HG03558 (cell line): ENCODE measurements at regions not wholly inside any gene's neighbourhood (a gene's known extent, or its start where the extent isn't known, plus 50 kb on each side); places are given as distances from the start of the nearest gene placed in this dataset.
"Not testable (repeated sequence)": the region's sequence is repeated elsewhere in the genome, so short reads cannot be mapped to it uniquely, and the experiment has no call there.

Experiments used
- ATAC-seq: cut with Tn5 transposase; IDR thresholded peaks from one replicate; pipeline ENCODE4 v1.9.1; 2021; ENCODE audit warnings: moderate number of reproducible peaks; ENCODE audit not compliant: unreplicated experiment; ENCODE audit errors: extremely low read depth

DNA sequence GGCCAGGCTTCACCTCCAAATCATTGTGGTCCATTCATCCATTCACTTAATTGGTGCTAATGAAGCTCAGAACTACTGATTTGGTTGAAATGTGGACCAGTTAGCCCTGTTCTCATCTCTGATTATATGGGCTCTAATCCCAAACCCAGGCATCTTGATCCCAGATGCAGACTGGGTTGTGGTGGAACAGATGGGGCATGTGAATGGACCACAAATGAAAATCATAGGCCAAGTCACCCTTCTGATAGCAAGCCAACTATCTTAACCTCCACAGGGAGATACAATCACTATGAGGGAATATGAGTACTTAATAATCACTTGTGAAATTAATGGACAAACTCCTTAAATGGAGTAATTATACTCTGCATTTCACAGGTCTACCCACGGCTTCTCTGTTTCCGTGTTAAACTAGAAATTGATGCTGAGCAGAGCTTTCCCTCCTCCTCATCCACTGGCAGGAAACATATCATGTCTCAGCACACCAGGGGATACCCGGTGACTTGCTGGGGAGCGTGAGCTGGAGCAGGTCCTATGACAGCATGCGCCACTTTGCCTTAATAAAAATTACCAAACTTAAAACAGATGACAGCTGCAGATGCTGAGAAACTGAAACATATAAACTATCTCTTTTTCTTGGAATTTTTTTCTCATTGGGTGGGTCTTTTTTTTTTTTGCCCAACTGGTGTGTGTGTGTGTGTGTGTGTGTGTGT lies 108.8 kb upstream of the HEY2 start:
- ATAC-seq = no peak

DNA sequence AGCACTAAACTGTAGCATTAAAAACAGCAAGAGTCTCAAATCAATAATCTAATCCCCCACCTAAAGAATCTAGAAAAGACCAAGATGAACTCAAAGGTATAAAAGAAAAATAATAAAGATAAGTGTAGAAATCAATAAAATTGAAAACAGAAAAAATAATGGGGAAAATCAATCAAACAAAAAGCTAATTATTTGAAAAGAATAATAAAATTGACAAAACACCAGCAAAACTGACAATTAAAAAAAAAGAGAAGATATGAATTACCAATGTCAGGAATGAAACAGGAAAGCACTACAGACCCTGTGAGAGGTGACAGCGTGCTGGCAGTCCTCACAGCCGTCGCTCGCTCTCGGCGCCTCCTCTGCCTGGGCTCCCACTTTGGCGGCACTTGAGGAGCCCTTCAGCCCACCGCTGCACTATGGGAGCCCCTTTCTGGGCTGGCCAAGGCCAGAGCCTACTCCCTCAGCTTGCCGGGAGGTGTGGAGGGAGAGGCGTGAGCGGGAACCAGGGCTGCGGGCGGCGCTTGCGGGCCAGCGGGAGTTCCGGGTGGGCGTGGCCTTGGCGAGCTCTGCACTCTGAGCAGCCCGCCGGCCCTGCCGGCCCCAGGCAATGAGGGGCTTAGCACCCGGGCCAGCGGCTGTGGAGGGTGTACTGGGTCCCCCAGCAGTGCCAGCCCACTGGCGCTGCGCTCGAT lies 105.3 kb upstream of the HEY2 start:
- ATAC-seq = not testable (repeated sequence)

DNA sequence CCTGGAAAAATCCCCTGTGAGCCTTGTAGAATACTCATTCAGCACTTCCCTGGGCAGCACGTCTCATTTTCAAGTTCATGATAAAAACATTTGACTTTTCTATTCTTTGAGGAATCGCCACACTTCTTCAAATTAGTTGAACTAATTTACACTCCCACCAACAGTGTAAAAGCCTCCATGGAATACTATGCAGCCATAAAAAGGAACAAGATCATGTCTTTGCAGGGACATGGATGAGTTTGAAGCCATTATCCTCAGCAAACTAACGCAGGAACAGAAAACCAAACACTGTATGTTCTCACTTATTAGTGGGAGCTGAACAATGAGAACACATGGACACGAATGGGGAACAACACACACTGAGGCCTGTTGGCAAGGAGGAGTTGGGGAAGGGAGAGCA lies 102.0 kb upstream of the HEY2 start:
- no peak for ATAC-seq

DNA sequence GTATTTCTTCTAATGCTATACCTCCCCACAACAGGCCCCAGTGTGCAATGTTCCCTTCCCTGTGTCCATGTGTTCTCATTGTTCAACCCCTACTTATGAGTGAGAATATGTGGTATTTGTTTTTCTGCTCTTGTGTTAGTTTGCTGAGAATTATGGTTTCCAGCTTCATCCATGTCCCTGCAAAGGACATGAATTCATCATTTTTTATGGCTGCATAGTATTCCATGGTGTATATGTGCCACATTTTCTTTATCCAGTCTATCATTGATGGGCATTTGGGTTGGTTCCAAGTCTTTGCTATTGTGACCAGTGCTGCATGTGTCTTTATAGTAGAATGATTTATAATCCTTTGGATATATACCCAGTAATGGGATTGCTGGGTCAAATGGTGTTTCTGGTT lies 95.7 kb upstream of the HEY2 start:
- ATAC-seq = not testable (repeated sequence)

DNA sequence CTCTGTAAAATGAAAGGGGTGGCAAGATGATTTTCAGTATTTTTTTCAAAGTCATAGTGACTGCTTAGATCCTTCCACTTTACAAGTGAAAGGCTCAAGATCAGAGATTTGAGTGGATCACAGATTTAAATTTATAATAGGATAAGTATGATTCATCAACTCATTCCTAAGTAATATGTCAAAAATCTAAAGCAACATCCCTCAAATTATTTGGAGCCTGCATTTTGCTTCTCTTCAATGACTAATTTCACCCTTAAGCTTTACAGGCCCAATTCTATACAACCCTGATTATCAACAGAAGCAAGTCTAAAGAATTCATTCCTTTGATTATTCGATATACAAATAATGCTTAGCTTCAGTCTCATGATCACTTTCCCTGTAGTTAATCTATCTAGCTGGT lies 93.9 kb upstream of the HEY2 start:
- no peak for ATAC-seq

DNA sequence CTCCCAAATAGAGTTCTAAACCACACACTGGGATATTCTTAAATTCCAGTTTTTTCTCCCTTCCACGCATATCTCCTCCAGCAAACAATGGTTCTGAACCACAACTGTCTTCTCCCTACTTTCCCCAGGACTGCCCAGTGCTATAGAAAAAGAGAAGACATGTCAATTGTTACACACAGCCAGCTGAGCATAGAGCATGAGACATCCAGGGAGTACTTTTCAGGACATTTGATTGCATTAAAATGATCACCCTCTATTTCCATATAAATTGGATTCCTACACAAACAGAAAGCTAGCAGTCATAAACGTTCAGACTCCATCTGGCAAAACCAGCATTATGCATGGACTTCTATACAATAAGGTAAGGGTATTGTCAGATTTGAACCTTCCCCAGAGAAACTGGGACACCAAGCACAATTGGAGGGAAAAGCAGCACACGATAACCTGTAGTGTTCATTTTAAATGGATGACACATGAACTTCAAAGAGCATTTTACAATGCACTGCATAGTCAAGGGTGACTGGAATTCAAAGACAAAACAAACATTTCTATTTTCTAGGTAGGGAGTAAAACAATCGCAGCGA lies 93.1 kb upstream of the HEY2 start:
- ATAC-seq = no peak

DNA sequence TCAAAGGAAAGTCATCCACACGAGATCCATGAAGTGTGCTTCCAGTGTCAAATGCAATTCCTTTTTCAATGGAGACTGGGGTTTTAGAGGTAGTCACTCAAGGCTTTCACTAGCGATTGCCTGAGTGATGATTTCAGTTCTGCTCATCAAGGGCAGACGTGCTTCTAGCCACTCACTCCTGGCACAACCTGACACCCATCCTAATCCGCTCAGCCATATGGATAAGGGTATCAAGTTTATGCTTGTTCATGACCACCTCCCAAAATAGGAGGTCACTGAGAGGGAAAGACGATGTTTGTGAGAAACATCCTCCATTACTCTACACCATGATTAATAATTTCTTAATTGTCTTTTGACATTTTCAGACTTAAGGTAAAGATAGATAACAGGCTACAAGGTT lies 91.3 kb upstream of the HEY2 start:
- ATAC-seq = no peak

DNA sequence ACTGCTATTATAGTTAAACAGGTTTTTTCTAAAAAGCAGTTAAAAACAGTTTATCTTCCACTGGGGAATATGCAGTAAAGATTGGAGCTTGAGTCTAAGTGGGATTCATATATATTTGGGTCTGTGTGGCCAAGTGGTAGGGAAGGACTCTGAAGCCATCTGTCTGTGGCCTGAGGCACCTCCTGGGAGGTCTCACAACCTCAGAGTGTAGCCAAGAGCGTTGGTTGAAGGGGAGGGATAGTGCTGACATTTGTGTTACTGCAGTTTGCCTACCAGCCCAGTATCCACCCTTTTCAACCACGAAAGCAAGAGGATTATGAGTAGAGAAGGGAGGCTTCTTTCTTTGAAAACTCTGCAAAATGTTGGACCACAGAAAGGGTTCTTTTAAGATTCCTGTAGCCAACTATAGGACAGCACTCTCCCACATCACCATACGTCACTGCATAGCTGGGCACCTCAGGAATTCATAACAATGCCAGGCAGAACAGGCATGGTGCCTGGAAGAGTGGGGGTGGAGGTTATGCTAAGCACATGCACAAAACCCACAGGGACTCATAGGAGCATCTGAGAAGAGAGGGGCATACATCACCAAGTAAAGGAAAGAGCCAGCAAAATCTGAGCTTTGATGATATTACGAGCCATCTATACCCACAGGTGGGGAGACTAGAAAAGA lies 90.5 kb upstream of the HEY2 start:
- no peak for ATAC-seq

DNA sequence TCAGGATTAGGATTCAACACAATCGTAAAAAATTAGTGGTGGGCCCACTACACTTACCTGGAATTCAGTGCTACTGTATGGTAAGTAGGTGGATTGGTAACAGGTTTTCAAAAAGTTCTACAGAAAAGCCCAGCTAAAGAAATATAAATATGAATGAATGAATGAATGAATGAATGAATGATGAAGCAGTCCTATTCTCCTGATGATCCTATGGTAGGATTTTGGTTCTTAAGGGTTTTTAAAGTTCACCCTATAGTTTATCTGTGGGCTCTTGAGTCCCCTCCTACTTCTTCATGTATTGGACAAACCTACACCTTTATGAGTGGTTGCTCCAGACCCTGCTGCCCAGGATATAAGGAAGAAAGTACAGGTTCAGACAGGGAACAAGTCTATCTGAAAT lies 89.5 kb upstream of the HEY2 start:
- no peak for ATAC-seq

DNA sequence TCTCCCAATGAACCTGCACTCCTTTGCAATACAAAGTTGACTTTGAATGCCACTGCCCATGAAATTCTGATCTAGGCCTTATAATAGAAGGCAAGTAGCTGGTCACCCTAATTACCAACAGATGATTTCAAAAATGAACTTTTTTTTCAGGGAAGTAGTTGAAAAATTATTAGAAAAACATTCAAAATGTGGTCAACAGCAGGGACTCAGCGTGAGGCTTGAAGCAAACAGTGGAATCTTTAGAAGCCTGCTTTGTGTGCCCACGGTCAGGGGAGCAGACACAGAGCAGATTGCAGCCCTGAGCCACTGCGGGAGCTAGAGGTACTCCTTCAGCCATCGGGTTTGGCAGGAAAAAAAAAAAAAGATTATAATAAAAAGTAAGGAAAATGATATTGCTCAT lies 87.1 kb upstream of the HEY2 start:
- ATAC-seq = no peak

DNA sequence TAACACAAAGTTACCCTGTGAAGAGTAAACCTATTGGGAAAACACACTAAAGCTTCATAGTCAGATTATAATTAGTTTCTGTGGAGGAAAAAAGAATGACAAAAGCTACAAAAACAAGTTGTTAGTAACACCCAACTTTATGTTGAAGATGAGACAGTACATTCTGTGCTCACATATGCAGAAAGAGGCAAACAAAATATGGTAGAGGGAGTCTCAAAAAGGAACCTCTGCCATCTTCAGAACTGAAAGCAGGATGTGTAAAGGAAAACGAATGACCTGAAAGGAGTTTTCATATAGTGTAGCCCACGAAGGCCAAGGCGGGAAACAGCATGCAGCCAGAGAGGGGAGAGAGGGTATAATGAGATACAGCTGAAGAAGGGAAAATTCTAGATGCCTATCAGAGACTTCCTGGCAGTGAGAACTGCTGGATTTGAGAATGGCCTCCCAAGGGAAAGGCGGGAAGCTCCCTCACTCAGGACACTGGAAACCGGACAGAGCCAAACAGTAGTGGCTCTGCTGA lies 84.1 kb upstream of the HEY2 start:
- no peak for ATAC-seq

DNA sequence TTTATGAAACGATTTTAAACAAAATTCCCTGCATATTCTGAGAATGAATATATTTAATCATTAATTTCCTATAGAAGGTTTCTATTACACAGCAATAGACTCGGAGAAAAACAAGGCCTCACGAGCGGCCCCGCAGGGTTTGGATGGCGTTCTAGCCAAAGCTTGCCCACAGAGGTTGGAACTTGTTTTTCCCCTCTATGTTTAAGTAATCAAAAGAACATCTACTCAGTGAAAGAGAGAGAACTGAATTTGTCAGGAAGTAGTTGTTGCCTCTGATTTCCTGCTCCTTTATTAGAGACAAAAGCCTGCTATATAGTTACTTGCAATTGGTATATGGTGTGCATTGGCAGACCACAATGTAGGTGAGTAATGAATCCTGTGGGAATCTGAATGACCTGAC lies 82.1 kb upstream of the HEY2 start:
- no peak for ATAC-seq

DNA sequence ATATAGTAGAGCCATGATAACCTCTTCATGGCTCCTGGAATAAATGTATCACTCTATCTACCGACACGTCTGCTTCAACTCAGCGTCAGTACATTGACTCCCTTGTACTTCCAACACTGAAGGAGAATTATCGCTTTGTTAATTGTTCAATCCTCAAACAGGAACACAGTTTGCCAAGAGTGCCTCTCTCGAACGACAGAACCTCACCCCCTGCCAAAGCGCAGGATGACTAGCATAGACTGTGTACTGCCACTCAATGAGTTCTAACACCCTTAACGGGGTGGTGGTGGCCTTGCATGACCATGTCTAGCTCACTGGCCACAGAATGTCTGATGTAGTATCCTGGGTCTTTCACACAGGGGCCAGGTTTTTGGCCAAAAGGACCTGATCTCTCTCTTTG lies 81.4 kb upstream of the HEY2 start:
- ATAC-seq = no peak

DNA sequence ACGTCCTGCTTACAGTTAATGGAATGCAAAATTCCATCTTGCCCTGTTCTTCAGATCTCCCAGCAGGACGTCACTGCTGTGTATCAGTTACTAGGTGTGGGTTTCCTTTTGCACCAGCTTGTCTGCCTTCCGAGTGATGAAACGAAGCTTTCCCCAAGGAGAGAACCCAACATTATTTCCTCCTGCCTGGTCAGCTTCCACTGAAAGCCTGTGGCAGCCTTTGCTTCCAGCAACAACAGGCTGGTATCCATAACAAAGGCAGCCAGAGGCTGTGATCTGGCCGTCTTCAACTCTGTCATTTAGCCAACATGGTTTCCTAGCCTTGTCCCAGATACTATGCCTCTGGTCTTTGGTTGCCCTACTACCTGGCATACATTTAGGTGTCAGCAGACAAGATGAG lies 78.9 kb upstream of the HEY2 start:
- ATAC-seq = no peak

DNA sequence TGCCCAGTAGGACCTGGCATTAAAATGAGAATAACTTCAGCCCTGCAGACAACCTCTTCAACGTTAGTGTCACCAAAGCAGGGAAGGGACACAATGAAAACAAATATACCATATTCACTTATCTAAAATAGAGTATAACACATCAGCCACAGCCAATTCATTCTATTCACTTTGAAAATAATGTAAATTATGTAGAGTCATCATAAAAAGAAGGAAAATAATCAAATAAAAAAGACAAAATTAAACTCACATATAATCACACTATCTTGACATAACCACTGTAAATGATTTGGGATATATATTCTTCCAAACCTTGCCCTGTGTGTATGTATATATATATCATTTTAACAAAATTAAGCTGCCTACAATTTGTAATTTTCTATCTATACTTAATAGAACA lies 78.1 kb upstream of the HEY2 start:
- no peak for ATAC-seq

DNA sequence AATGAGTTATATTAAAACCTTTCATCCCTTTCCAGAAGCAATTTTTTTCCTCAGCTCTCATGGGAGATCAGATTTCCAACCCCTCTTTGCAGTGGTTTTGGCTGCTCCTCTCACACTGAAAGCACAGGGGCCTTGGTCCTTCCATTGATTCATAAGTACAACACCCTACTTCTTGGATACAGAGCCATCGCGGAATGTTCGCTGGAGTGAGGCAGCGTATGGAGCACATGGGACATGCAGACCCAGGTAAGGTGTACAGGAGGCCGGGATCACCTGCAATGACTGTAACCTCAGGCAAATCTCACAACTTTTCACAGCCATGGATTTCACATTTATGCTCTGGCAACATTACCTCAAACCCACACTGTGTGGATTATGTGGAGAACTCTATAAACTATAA lies 75.2 kb upstream of the HEY2 start:
- ATAC-seq = no peak

DNA sequence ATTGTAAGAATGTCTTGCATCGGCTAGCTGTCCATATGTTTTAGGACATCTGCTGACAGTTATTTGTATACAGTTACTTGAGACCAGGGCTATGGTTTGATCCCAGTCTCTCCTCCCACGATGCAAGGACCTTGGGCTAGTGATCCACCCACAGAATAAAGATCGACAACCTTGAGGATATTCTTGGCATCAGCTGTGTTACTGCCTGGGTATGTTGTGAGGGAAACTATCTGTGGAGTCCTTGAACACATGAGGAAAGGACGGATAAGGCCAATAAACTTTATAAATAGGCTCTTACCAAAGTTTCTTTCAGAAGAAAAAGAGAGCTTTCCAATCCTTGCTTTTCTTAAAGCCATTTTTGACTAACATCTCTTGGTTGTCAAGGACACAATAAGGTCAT lies 70.8 kb upstream of the HEY2 start:
- no peak for ATAC-seq

DNA sequence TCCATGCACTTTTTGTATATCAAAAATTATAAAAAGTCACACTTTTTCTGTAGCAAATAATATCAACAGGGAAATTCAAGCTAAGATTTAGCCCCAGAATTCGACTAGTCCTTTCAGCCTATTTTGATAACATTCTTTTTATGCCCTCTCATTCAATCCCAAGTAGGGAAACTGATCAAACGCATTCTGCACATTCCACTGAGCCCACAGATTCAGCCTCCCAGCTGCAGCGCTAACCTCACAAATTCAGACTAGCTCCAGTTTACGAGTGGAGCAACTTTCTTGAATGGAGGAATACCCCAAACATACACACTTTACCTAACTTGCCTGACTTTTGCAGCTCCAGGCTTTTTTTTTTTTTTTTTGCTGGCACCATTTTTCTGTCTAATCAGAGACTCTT lies 70.3 kb upstream of the HEY2 start:
- no peak for ATAC-seq

DNA sequence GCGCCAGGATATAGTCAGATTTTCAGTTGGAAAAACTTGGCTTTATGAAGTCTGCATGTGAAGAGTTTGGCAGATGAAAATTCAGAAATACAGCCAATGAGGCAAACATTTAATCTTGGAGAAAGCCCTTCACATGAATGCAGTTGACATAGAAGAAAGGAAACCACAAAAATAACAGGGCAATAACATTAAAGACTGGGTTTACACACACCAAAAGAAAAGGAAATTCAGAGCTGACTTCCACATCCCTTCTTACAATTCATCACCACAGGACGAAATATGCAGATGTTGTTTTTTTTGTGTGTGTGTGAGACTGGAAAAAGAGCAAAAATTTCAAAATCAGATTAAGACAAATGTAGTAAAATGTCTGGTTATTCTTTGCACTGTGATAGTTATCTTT lies 69.8 kb upstream of the HEY2 start:
- no peak for ATAC-seq

DNA sequence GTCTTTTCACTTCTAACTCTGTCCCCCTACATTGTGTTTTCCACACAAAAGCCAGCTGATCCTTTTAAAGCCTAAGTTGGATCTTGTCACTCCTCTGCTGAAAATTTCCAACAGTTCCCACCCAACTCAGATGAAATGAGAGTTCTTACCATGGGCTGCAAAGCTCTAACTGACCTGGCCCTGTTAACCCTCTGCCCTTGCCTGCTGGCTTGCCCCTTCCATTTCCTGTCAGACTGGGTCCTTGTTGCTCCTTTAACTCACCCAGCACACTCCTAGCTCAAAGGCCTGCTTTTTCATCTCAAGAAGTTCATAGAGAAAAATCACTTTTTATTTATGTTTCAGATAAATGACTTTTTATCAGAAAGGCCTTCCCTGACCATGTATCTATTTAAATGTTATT lies 66.5 kb upstream of the HEY2 start:
- no peak for ATAC-seq

DNA sequence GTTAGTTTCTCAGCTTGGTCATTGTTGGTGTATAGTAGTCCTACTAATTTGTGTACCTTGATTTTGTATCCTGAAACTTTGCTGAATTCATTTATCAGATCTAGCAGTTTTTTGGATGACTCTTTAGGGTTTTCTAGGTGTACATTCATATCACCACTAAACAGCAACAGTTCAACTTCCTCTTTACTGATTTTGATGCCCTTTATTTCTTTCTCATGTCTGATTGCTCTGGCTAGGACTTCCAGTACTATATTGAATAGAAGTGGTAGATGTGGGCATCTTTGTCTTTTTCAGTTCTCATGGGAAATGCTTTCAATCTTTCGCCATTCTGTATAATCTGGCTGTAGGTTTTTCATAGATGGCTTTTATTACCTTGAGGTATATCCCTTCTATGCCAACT lies 61.3 kb upstream of the HEY2 start:
- peak; percentile 49 for ATAC-seq
